ENCODE measurements at regions not wholly inside any gene's neighbourhood (a gene's known extent, or its start where the extent isn't known, plus 50 kb on each side); places are given as distances from the start of the nearest gene placed in this dataset.

DNA sequence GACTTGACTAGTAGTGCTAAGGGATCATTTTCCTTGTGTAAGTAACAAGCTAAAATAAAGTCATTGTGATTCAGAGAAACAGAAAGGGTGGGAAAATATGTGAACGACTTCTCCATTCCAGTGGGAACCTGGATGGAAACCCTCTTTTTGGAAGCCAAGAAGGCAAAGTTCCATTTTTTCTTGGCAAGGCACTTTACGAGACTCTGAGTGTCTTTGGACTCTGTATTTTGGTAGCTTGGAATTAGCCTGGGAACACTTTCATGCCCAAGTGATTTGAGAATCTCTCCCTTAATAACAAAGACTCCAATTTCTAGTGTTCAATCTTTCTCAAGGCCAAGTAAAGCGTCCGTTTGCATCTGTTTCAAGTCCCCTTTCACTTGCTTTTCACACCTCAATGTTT, 100.5 kb upstream of the SASH1 start:
- H4K20me1 ChIP-seq (ENCODE audit: insufficient read depth), result no peaks in the 10 kb centered on the region
- H3K27me3 ChIP-seq (ENCODE audit: insufficient read depth, low read length), result no peaks in the 10 kb centered on the region
- H3K9me3 ChIP-seq (ENCODE audit: control insufficient read depth in 1 of 2, insufficient read depth in 1 of 2, low read depth in 1 of 2, low read length in 2 of 2), result no peaks in the 10 kb centered on the region
- no peak for TF ChIP-seq FOSL1 (IDR thresholded peaks at IDR 0.05; ENCODE audit: low read depth)
- TF ChIP-seq, protein P1, sequence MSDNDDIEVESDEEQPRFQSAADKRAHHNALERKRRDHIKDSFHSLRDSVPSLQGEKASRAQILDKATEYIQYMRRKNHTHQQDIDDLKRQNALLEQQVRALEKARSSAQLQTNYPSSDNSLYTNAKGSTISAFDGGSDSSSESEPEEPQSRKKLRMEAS (IDR thresholded peaks at IDR 0.05), result no peak
- TF ChIP-seq EGR1 (IDR thresholded peaks at IDR 0.05; ENCODE audit: low read depth), result no peak
- TF ChIP-seq, protein P2, sequence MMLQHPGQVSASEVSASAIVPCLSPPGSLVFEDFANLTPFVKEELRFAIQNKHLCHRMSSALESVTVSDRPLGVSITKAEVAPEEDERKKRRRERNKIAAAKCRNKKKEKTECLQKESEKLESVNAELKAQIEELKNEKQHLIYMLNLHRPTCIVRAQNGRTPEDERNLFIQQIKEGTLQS (IDR thresholded peaks at IDR 0.05), result no peak
- no peak for TF ChIP-seq EZH2phosphoT487 (IDR thresholded peaks at IDR 0.05; ENCODE audit: borderline replicate concordance)
- no peak for TF ChIP-seq SRF (IDR thresholded peaks at IDR 0.05; ENCODE audit: low read depth)
- no peak for TF ChIP-seq SIN3A (IDR thresholded peaks at IDR 0.05; ENCODE audit: low read depth)
- no peak for TF ChIP-seq SP1 (IDR thresholded peaks at IDR 0.05; ENCODE audit: low read depth)
- TF ChIP-seq JUND (IDR thresholded peaks at IDR 0.05), result no peak
- no peak for TF ChIP-seq POLR2A (IDR thresholded peaks at IDR 0.05; ENCODE audit: borderline replicate concordance, extremely low read depth, insufficient read depth, insufficient read length)
- TF ChIP-seq CBX3 (IDR thresholded peaks at IDR 0.05; ENCODE audit: low read depth), result no peak
- TF ChIP-seq EZH2 (IDR thresholded peaks at IDR 0.05), result no peak
- TF ChIP-seq CTCF (IDR thresholded peaks at IDR 0.05 in 2 of 3, conservative IDR thresholded peaks at IDR 0.05 in 1 of 3; ENCODE audit: borderline replicate concordance in 1 of 3, insufficient read depth in 1 of 3, low read depth in 2 of 3, low read length in 2 of 3), result no peak
- no peak for TF ChIP-seq RAD21 (IDR thresholded peaks at IDR 0.05; ENCODE audit: low read depth)
- TF ChIP-seq ELF1 (IDR thresholded peaks at IDR 0.05; ENCODE audit: borderline replicate concordance, low read depth), result no peak
- TF ChIP-seq, protein P3, sequence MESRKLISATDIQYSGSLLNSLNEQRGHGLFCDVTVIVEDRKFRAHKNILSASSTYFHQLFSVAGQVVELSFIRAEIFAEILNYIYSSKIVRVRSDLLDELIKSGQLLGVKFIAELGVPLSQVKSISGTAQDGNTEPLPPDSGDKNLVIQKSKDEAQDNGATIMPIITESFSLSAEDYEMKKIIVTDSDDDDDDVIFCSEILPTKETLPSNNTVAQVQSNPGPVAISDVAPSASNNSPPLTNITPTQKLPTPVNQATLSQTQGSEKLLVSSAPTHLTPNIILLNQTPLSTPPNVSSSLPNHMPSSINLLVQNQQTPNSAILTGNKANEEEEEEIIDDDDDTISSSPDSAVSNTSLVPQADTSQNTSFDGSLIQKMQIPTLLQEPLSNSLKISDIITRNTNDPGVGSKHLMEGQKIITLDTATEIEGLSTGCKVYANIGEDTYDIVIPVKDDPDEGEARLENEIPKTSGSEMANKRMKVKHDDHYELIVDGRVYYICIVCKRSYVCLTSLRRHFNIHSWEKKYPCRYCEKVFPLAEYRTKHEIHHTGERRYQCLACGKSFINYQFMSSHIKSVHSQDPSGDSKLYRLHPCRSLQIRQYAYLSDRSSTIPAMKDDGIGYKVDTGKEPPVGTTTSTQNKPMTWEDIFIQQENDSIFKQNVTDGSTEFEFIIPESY (IDR thresholded peaks at IDR 0.05; ENCODE audit: extremely low read depth, insufficient replicate concordance, low read length), result no peak
- no peak for TF ChIP-seq ZNF274 (IDR thresholded peaks at IDR 0.05; ENCODE audit: low read depth, low read length)
- POLR2A ChIA-PET, result no interaction called here
- no peaks in the 10 kb centered on the region for H3K4me1 ChIP-seq (ENCODE audit: control insufficient read depth in 1 of 2, insufficient read depth in 2 of 2, low read length in 2 of 2)
- no peaks in the 10 kb centered on the region for H3K36me3 ChIP-seq (ENCODE audit: control insufficient read depth in 1 of 2, insufficient read depth in 2 of 2, low read length in 2 of 2)
- no peak overlapping the region for H3K4me2 ChIP-seq (ENCODE audit: low read length)
- intact Hi-C loops (cut with micrococcal nuclease), result no loop called here
- RAD21 ChIA-PET (ENCODE audit: low non-redundant PET in 1 of 2, low total read pairs in 2 of 2, uncharacterized antibody in 2 of 2, unreplicated experiment in 2 of 2), result no interaction called here
- CTCF ChIA-PET, result no interaction called here
- no peak overlapping the region for H2AFZ ChIP-seq (ENCODE audit: low read depth, low read length, poor library complexity, severe bottlenecking)
- H3K4me3 ChIP-seq (replicated peaks in 1 of 2; ENCODE audit: low read depth in 1 of 2, low read length in 2 of 2), result no peak overlapping the region
- no TSS peak for BruUV-seq (replicated peaks)
- H3K9ac ChIP-seq (ENCODE audit: low read length), result no peak overlapping the region
- DNase-seq (ENCODE audit: low read depth, low spot score) (no peak), ATAC-seq (no peak)
- H3K27ac ChIP-seq (ENCODE audit: low read depth, low read length), result no peak overlapping the region
- no peaks in the 10 kb centered on the region for H3K9me2 ChIP-seq (ENCODE audit: insufficient read depth)
- H3K79me2 ChIP-seq (ENCODE audit: insufficient read depth, low read length), result no peaks in the 10 kb centered on the region
